ENCODE measurements at regions not wholly inside any gene's neighbourhood (a gene's known extent, or its start where the extent isn't known, plus 50 kb on each side); places are given as distances from the start of the nearest gene placed in this dataset.

GRCh38 chr2:104501342-104501741 lies 352.6 kb upstream of the POU3F3 start:
- TF ChIP-seq CTCF (IDR thresholded peaks at IDR 0.05 in 2 of 3, conservative IDR thresholded peaks at IDR 0.05 in 1 of 3; ENCODE audit: borderline replicate concordance in 1 of 3, insufficient read depth in 1 of 3, low read depth in 2 of 3, low read length in 2 of 3) (no peak), POLR2AphosphoS5 (IDR thresholded peaks at IDR 0.05; ENCODE audit: low read depth, low read length) (no peak), YY1 (IDR thresholded peaks at IDR 0.05; ENCODE audit: extremely low read depth, insufficient replicate concordance, low read depth, low read length) (no peak), POLR2A (IDR thresholded peaks at IDR 0.05; ENCODE audit: borderline replicate concordance, extremely low read depth, insufficient read depth, insufficient read length) (no peak), SIN3A (IDR thresholded peaks at IDR 0.05; ENCODE audit: low read depth) (no peak), RAD21 (IDR thresholded peaks at IDR 0.05; ENCODE audit: low read depth) (no peak), JUND (IDR thresholded peaks at IDR 0.05) (no peak), EZH2 (IDR thresholded peaks at IDR 0.05) (no peak), SP1 (IDR thresholded peaks at IDR 0.05; ENCODE audit: low read depth) (no peak)
- TF ChIP-seq, protein P1, sequence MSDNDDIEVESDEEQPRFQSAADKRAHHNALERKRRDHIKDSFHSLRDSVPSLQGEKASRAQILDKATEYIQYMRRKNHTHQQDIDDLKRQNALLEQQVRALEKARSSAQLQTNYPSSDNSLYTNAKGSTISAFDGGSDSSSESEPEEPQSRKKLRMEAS (IDR thresholded peaks at IDR 0.05), result no peak
